SU-DHL-6 (cell line): ENCODE measurements at regions not wholly inside any gene's neighbourhood (a gene's known extent, or its start where the extent isn't known, plus 50 kb on each side); places are given as distances from the start of the nearest gene placed in this dataset.

Experiments used
- H2AFZ ChIP-seq: fragments of 200-600 bp; sonication (generic); 2 replicates; pipeline ENCODE4 v1.6.1; 2014; ENCODE audit warnings: low read depth, mild to moderate bottlenecking, moderate library complexity, mixed read lengths, antibody characterized with exemption, low read length; ENCODE audit not compliant: severe bottlenecking
- H3F3A ChIP-seq: fragments of 200-600 bp; shearing (Covaris generic); 2 replicates; pipeline ENCODE4 v1.6.0; 2016; ENCODE audit warnings: antibody characterized with exemption, mild to moderate bottlenecking; ENCODE audit not compliant: insufficient read depth
- H3K27ac ChIP-seq: fragments of 200-600 bp; sonication (generic); 2 replicates; pipeline ENCODE4 v1.5.1; 2016; ENCODE audit warnings: low read depth, mild to moderate bottlenecking, low read length, moderate library complexity, mixed read lengths
- H3K27me3 ChIP-seq: fragments of 200-600 bp; sonication (generic), shearing (Covaris generic); 2 replicates; pipeline ENCODE4 v1.6.0; 2014; ENCODE audit warnings: mild to moderate bottlenecking, low read length
- H3K36me3 ChIP-seq: fragments of 200-600 bp; sonication (generic); 2 replicates; pipeline ENCODE4 v1.6.1; 2014; ENCODE audit warnings: mild to moderate bottlenecking, low read length, mixed read lengths
- H3K4me2 ChIP-seq: fragments of 300-600, 200-600 bp; shearing (Covaris generic), sonication (generic); 2 replicates; pipeline ENCODE4 v1.6.0; 2014; ENCODE audit warnings: low read length, low read depth, mild to moderate bottlenecking; ENCODE audit not compliant: poor library complexity, severe bottlenecking
- H3K4me3 ChIP-seq: fragments of 200-600 bp; sonication (generic); 2 replicates; pipeline ENCODE4 v1.5.1; 2014; ENCODE audit warnings: antibody characterized with exemption, low read length, mild to moderate bottlenecking, mixed read lengths; ENCODE audit not compliant: insufficient read depth, poor library complexity, severe bottlenecking
- H3K79me2 ChIP-seq: fragments of 200-600 bp; sonication (generic); 2 replicates; pipeline ENCODE4 v1.6.1; 2014; ENCODE audit warnings: mild to moderate bottlenecking, low read length, moderate library complexity; ENCODE audit not compliant: insufficient read depth
- H3K9ac ChIP-seq: fragments of 200-600 bp; sonication (generic); 2 replicates; pipeline ENCODE4 v1.7.0; 2014; ENCODE audit warnings: mild to moderate bottlenecking, low read length
- H3K9me2 ChIP-seq: fragments of 200-600 bp; sonication (generic); replicated peaks from 2 replicates; pipeline ENCODE4 v1.6.1; 2014; ENCODE audit warnings: low read length; ENCODE audit not compliant: insufficient read depth
- H3K9me3 ChIP-seq: fragments of 200-600 bp; sonication (generic); 2 replicates; pipeline ENCODE4 v1.6.1; 2014; ENCODE audit warnings: low read length, mixed read lengths; ENCODE audit not compliant: insufficient read depth
- H4K20me1 ChIP-seq: fragments of 200-600 bp; sonication (generic); 2 replicates; pipeline ENCODE4 v1.6.1; 2014; ENCODE audit warnings: low read depth, mild to moderate bottlenecking, antibody characterized with exemption, low read length, moderate library complexity, mixed read lengths
- CTCF ChIP-seq: fragments of 200-600 bp; sonication (generic); IDR thresholded peaks from one replicate; pipeline ENCODE4 v1.5.1; 2017; ENCODE audit warnings: antibody characterized with exemption, mild to moderate bottlenecking, low read length, moderate library complexity; ENCODE audit not compliant: insufficient read depth, poor library complexity, severe bottlenecking
- EZH2phosphoT487 ChIP-seq: fragments of 200-600 bp; sonication (generic), shearing (Covaris generic); conservative IDR thresholded peaks from 2 replicates; pipeline ENCODE4 v1.6.1; 2018; ENCODE audit warnings: mild to moderate bottlenecking, antibody characterized with exemption, low read length, moderate library complexity, mixed read lengths

GRCh38 chr7:68640103-68640502 is 958.2 kb upstream of the AUTS2 start:
- TF ChIP-seq CTCF, result no peak
- 0 out of 2 replicates have a peak, but pooled peaks cover 3% of the 10 kb centered on the region for H3K9me3 ChIP-seq
- H2AFZ ChIP-seq, result no peak overlapping the region
- no peak overlapping the region for H3K9ac ChIP-seq
- H4K20me1 ChIP-seq, result no peaks in the 10 kb centered on the region
- no peak overlapping the region for H3K4me2 ChIP-seq
- H3K79me2 ChIP-seq, result no peaks in the 10 kb centered on the region
- H3K27ac ChIP-seq, result no peak overlapping the region
- H3F3A ChIP-seq, result no peaks in the 10 kb centered on the region
- no peak overlapping the region for H3K4me3 ChIP-seq
- no peaks in the 10 kb centered on the region; the same call in 1 of the 2 replicates for H3K27me3 ChIP-seq
- H3K9me2 ChIP-seq, result no peaks in the 10 kb centered on the region
- no peaks in the 10 kb centered on the region for H3K36me3 ChIP-seq

- H3K9ac ChIP-seq, result no peak overlapping the region
- no peaks in the 10 kb centered on the region; the same call in 1 of the 2 replicates for H3K27me3 ChIP-seq
- no peaks in the 10 kb centered on the region for H3F3A ChIP-seq
- H3K36me3 ChIP-seq, result no peaks in the 10 kb centered on the region
- no peak overlapping the region for H3K27ac ChIP-seq
- no peak overlapping the region for H3K4me2 ChIP-seq
- H3K79me2 ChIP-seq, result no peaks in the 10 kb centered on the region
- 0 out of 2 replicates have a peak, but pooled peaks cover 3% of the 10 kb centered on the region for H3K9me3 ChIP-seq
- H4K20me1 ChIP-seq, result no peaks in the 10 kb centered on the region
- no peak overlapping the region for H2AFZ ChIP-seq
- H3K4me3 ChIP-seq, result no peak overlapping the region
- TF ChIP-seq CTCF (no peak), EZH2phosphoT487 (no peak)
- no peaks in the 10 kb centered on the region for H3K9me2 ChIP-seq
Measured at GRCh38 chr7:68642727-68643126, 955.5 kb upstream of the AUTS2 start.

- Histone ChIP-seq H3K36me3 (no peaks in the 10 kb centered on the region), H3K4me3 (no peak overlapping the region), H2AFZ (no peak overlapping the region), H4K20me1 (no peaks in the 10 kb centered on the region), H3K9me2 (no peaks in the 10 kb centered on the region), H3K9me3 (no peaks in the 10 kb centered on the region), H3K27ac (no peak overlapping the region), H3K9ac (no peak overlapping the region), H3K79me2 (no peaks in the 10 kb centered on the region), H3K4me2 (no peak overlapping the region), H3F3A (no peaks in the 10 kb centered on the region), H3K27me3 (no peaks in the 10 kb centered on the region)
- no peak for TF ChIP-seq CTCF
- TF ChIP-seq EZH2phosphoT487, result no peak
Measured at GRCh38 chr7:68663392-68663791, 934.9 kb upstream of the AUTS2 start.
